ENCODE measurements at regions not wholly inside any gene's neighbourhood (a gene's known extent, or its start where the extent isn't known, plus 50 kb on each side); places are given as distances from the start of the nearest gene placed in this dataset.
A peak's percentile ranks its signal among the peaks of the same experiment; 100 is the strongest.

DNA sequence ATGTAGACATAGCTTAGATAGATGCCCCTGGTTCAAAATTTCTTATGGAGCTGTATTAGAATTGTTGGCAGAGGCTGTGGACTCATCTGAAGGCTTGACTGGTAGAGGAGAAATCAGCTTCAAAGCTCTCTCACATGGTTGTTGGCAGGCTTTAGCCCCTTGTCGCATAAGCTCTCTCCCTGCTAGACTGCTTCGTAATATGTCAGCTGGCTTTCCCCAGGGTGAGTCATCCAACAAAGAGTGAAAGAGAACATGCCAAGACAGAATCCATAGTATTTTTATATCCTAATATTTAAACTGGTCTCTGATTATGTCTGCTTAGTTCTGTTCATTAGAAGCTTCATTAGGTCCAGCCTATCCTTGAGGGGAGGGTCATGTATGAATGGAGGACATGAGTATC is 427.4 kb upstream of the NAALADL2 start:
- intact Hi-C loops (cut with DNase I): no loop called here
- H3K4me3 ChIP-seq: no peak overlapping the region
- no peaks in the 10 kb centered on the region for H3K27me3 ChIP-seq
- no peak for DNase-seq (ENCODE audit: low spot score in 2 of 2)
- no peak overlapping the region for H3K27ac ChIP-seq
- no peaks in the 10 kb centered on the region for H3K36me3 ChIP-seq
- TF ChIP-seq, protein P1, sequence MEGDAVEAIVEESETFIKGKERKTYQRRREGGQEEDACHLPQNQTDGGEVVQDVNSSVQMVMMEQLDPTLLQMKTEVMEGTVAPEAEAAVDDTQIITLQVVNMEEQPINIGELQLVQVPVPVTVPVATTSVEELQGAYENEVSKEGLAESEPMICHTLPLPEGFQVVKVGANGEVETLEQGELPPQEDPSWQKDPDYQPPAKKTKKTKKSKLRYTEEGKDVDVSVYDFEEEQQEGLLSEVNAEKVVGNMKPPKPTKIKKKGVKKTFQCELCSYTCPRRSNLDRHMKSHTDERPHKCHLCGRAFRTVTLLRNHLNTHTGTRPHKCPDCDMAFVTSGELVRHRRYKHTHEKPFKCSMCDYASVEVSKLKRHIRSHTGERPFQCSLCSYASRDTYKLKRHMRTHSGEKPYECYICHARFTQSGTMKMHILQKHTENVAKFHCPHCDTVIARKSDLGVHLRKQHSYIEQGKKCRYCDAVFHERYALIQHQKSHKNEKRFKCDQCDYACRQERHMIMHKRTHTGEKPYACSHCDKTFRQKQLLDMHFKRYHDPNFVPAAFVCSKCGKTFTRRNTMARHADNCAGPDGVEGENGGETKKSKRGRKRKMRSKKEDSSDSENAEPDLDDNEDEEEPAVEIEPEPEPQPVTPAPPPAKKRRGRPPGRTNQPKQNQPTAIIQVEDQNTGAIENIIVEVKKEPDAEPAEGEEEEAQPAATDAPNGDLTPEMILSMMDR (IDR thresholded peaks at IDR 0.05): no peak
- no peaks in the 10 kb centered on the region for H3K9me3 ChIP-seq
- no peaks in the 10 kb centered on the region for H3K4me1 ChIP-seq

DNA sequence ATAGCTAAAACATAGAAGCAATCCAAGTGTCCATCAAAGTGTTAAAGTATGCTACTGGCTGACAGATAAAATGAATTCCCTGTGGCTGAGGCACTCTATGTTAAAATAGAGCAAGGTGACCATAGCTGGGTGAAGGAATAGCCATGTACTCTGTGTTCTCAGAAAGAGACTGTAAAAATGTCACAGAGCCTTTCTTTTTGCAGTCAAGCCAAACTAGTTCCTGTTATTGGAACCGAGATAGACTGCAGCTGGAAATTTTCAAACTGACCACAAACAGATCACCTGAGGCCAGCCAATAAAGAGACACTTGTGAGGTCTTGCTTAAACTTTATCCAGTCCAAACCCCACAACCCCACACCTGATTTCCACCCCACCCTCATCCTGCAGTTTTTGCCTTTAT is 422.8 kb upstream of the NAALADL2 start:
- H3K27me3 ChIP-seq: no peaks in the 10 kb centered on the region
- intact Hi-C loops (cut with DNase I): no loop called here
- TF ChIP-seq, protein P1 (IDR thresholded peaks at IDR 0.05): no peak
- no peaks in the 10 kb centered on the region for H3K36me3 ChIP-seq
- no peak for DNase-seq (ENCODE audit: low spot score in 2 of 2)
- H3K27ac ChIP-seq: no peak overlapping the region
- no peaks in the 10 kb centered on the region for H3K9me3 ChIP-seq
- H3K4me3 ChIP-seq: no peak overlapping the region
- no peaks in the 10 kb centered on the region for H3K4me1 ChIP-seq

DNA sequence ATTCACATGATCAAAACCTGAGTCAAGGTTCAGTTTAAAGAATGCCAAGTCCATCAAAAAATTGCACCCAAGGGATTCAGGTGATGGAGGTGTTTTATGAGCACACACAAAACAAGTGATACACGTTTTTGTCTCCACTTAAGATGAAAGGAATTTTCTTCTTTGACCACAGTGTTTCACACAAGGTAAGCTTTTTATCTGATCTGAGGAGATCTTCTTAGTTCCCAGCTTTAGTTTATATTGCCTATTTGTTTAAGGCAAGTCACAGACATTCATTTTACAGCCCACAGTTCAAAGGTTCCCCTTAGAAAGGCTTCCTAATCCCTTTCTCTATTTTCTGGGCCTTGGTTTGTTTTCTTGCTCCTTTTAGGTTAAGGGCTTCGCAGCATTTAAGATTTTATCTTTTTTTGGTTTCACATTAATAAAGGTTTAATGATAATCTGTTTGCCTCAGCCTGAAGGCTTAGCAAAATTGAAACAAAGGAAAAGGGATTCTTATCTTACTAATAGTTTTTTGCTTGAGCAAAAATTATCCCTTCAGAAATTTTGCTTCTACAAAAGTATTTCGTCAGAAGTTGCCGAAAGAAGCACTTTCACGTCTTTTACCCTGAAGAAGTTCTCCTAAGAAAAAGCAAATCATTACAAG is 420.5 kb upstream of the NAALADL2 start:
- peak overlapping the region in 1 of 2 donors; percentile 90 for H3K27ac ChIP-seq

DNA sequence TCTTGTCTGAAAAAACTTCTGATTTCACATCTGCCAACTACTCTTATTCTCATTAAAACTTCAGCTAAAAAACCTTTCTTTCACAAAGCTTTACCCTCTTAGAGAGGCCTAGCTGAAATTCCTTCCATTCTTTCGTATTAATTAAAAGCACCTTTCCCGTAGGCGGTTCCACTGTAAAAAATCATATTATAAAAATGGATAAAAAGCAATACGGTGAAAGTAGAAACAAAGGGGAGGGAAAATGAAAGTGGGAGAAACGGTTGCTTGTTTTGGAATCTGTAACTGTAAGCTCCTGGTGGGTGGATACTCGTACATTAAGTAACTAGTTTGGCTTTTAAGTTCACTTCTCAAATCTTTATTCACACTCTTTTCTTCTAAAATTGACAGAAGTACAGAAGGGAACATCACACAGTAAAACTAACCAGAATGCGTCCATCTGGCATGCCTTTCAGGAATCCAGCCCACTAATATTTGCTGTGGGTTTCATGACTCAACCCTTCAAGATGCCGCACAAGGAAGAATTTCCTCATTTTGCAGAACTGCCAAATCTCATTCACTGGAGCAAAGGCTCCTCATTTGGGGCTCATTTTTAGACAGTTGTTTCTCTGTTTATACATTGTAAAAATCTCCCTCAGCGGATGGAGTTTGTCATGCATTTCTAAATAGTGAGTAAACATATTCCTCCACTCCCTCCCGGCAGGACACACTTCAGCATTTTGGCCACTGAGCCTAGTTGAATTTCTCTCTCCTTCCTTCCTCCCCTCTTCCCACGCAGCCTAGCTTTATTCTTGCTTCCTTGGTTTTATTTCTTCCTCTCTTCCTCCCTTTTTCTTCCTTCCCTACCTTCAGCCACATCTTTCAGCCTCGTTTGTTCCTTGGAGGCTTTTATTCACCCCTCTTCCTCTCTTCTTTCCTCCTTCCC is 419.5 kb upstream of the NAALADL2 start:
- H3K27me3 ChIP-seq: no peaks in the 10 kb centered on the region
- peak in 1 of 2 donors; percentile 71 for DNase-seq (ENCODE audit: low spot score in 2 of 2)
- peaks cover 0 to 5% of the 10 kb centered on the region in 2 donors for H3K4me1 ChIP-seq
- TF ChIP-seq, protein P1 (IDR thresholded peaks at IDR 0.05): no peak
- no peaks in the 10 kb centered on the region for H3K36me3 ChIP-seq
- H3K9me3 ChIP-seq: no peaks in the 10 kb centered on the region
- peak overlapping the region; percentile 81 to 93 for H3K4me3 ChIP-seq
- intact Hi-C loops (cut with DNase I): loop anchor here (2.0 to 5.0 kb wide), 4 partner anchors 58 to 1045 kb away; no protein-coding TSS in a partner anchor
- H3K27ac ChIP-seq: peak overlapping the region; percentile 90 to 99

More for the DNA sequence above, 420.5 kb upstream of the NAALADL2 start:
- Histone ChIP-seq H3K27me3 (no peaks in the 10 kb centered on the region), H3K4me3 (no peak overlapping the region), H3K4me1 (peaks cover 0 to 5% of the 10 kb centered on the region in 2 donors), H3K9me3 (no peaks in the 10 kb centered on the region), H3K36me3 (no peaks in the 10 kb centered on the region)
- no peak for DNase-seq (ENCODE audit: low spot score in 2 of 2)
- intact Hi-C loops (cut with DNase I): no loop called here
- TF ChIP-seq, protein P1 (IDR thresholded peaks at IDR 0.05): no peak

DNA sequence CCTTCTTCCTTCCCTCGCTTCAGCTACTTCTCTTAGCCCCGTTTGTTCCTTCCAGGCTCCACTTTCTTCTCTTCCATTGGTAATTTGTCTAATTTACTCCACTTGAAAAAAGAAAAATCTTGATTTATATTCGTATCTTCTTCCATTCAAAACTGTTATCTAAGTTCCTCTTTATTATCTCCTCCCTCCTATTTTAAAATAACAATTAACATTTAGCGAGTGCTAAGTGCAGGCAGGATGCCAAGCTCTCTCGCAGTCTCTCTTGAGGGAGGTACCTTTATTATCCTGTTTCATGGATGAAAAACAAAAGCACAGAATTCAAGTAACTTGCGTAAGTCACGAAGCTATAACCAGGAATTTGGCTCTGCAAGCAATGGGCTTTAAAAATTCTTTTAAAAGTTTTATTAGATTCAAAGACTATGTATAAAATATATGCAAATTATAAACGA is 418.9 kb upstream of the NAALADL2 start:
- peak overlapping the region; percentile 90 to 99 for H3K27ac ChIP-seq
- DNase-seq (ENCODE audit: low spot score in 2 of 2): no peak
- no peaks in the 10 kb centered on the region for H3K36me3 ChIP-seq
- intact Hi-C loops (cut with DNase I): loop anchor here (2.0 to 5.0 kb wide), 4 partner anchors 57 to 1045 kb away; no protein-coding TSS in a partner anchor
- H3K4me3 ChIP-seq: peak overlapping the region; percentile 81 to 93
- TF ChIP-seq, protein P1 (IDR thresholded peaks at IDR 0.05): no peak
- H3K9me3 ChIP-seq: no peaks in the 10 kb centered on the region
- no peaks in the 10 kb centered on the region for H3K27me3 ChIP-seq
- H3K4me1 ChIP-seq: peaks cover 0 to 5% of the 10 kb centered on the region in 2 donors
